Keratinocyte (primary cell): ENCODE measurements at regions not wholly inside any gene's neighbourhood (a gene's known extent, or its start where the extent isn't known, plus 50 kb on each side); places are given as distances from the start of the nearest gene placed in this dataset.

Experiments used
- DNase-seq: peaks from one replicate; pipeline ENCODE4 v3.0.0-alpha.2; 2011; ENCODE audit warnings: low read depth, missing footprints, low spot score
- FAIRE-seq: peaks from 2 replicates; lab custom pipeline; 2011; peaks lifted over from hg19 to GRCh38; lab: Jason Lieb, UNC
- H2AFZ ChIP-seq: 2 replicates; pipeline ENCODE4 v1.6.0; 2012; ENCODE audit warnings: low read length, control low read depth, inconsistent platforms; ENCODE audit not compliant: control insufficient read depth
- H3K27ac ChIP-seq: 2 replicates; pipeline ENCODE4 v1.5.1; 2011; ENCODE audit warnings: low read length; ENCODE audit not compliant: control insufficient read depth, insufficient read depth
- H3K27me3 ChIP-seq: 3 replicates; pipeline ENCODE4 v1.6.0; 2011; ENCODE audit warnings: low read length; ENCODE audit not compliant: control insufficient read depth, insufficient read depth; ENCODE audit errors: extremely low read depth
- H3K36me3 ChIP-seq, 2 experiments: 2 replicates in 1 of 2; 3 replicates in 1 of 2; pipeline ENCODE4 v1.5.1; 2011; ENCODE audit warnings: low read length in 2 of 2, mild to moderate bottlenecking in 1 of 2; ENCODE audit not compliant: control insufficient read depth in 2 of 2, insufficient read depth in 2 of 2; ENCODE audit errors: extremely low read depth in 1 of 2
- H3K4me1 ChIP-seq: 3 replicates; pipeline ENCODE4 v1.5.1; 2011; ENCODE audit warnings: low read length; ENCODE audit not compliant: control insufficient read depth, insufficient read depth; ENCODE audit errors: extremely low read depth
- H3K4me2 ChIP-seq: 3 replicates; pipeline ENCODE4 v1.6.0; 2011; ENCODE audit warnings: low read depth, low read length; ENCODE audit not compliant: control insufficient read depth, insufficient read depth; ENCODE audit errors: extremely low read depth
- H3K4me3 ChIP-seq, 3 experiments: fragments of 200-600 bp in 1 of 3; sonication (generic) in 1 of 3; 2 replicates in 2 of 3; 3 replicates in 1 of 3; pipeline ENCODE4 v1.5.1; 2011 to 2016; ENCODE audit warnings: low read length in 3 of 3, mild to moderate bottlenecking in 3 of 3, control low read depth in 2 of 3, inconsistent platforms in 1 of 3, low read depth in 1 of 3, mixed read lengths in 1 of 3, mixed run types in 1 of 3, moderate library complexity in 1 of 3; ENCODE audit not compliant: control insufficient read depth in 2 of 3, insufficient read depth in 2 of 3; ENCODE audit errors: extremely low read depth in 1 of 3
- H3K79me2 ChIP-seq: 2 replicates; pipeline ENCODE4 v1.6.0; 2012; ENCODE audit warnings: low read length; ENCODE audit not compliant: control insufficient read depth, insufficient read depth
- H3K9ac ChIP-seq: 3 replicates; pipeline ENCODE4 v1.6.0; 2011; ENCODE audit warnings: low read length; ENCODE audit not compliant: control insufficient read depth, insufficient read depth; ENCODE audit errors: extremely low read depth
- H3K9me1 ChIP-seq: 3 replicates; pipeline ENCODE4 v1.6.0; 2011; ENCODE audit warnings: low read length; ENCODE audit not compliant: control insufficient read depth, insufficient read depth; ENCODE audit errors: extremely low read depth
- H3K9me3 ChIP-seq: 2 replicates; pipeline ENCODE4 v1.5.1; 2012; ENCODE audit warnings: low read depth, low read length; ENCODE audit not compliant: control insufficient read depth
- H4K20me1 ChIP-seq: 3 replicates; pipeline ENCODE4 v1.6.0; 2011; ENCODE audit warnings: low read length; ENCODE audit not compliant: control insufficient read depth, insufficient read depth; ENCODE audit errors: extremely low read depth
- CTCF ChIP-seq, 3 experiments: IDR thresholded peaks in 1 of 3; conservative IDR thresholded peaks in 1 of 3; optimal IDR thresholded peaks in 1 of 3; 2 replicates in 2 of 3; 3 replicates in 1 of 3; pipeline versions ENCODE3 to v1.5.1; 2011; ENCODE audit warnings: low read length in 3 of 3, mild to moderate bottlenecking in 3 of 3, moderate library complexity in 2 of 3, control low read depth in 1 of 3, inconsistent platforms in 1 of 3; ENCODE audit not compliant: insufficient read depth in 2 of 3; ENCODE audit errors: extremely low read depth in 1 of 3
- EZH2 ChIP-seq: IDR thresholded peaks from one replicate; pipeline ENCODE4 v1.6.1; 2012; ENCODE audit warnings: inconsistent platforms, mild to moderate bottlenecking, low read length, moderate library complexity
- dilution Hi-C: fragments of 300-500 bp; cut with MboI; formaldehyde crosslinking; loops from one replicate; pipeline ENCODE4 v1.7.0; 2020; ENCODE audit warnings: low sequenced_read_pairs; ENCODE audit not compliant: extremely low pct_ligation_motif_present

- TF ChIP-seq CTCF (optimal IDR thresholded peaks at IDR 0.05 in 1 of 3, IDR thresholded peaks at IDR 0.05 in 1 of 3, conservative IDR thresholded peaks at IDR 0.05 in 1 of 3; ENCODE audit: extremely low read depth in 1 of 3, insufficient read depth in 2 of 3, low read length in 3 of 3) = no peak
- no peak for TF ChIP-seq EZH2
- Histone ChIP-seq H3K9me3 (no peaks in the 10 kb centered on the region), H3K4me1 (no peaks in the 10 kb centered on the region), H3K27ac (no peak overlapping the region), H3K9ac (no peak overlapping the region), H3K4me3 (no peak overlapping the region), H3K27me3 (no peaks in the 10 kb centered on the region), H3K4me2 (no peak overlapping the region), H3K79me2 (no peaks in the 10 kb centered on the region), H3K9me1 (no peaks in the 10 kb centered on the region), H3K36me3 (no peaks in the 10 kb centered on the region), H2AFZ (no peak overlapping the region), H4K20me1 (no peaks in the 10 kb centered on the region)
- DNase-seq (no peak), FAIRE-seq (no peak)
- dilution Hi-C loops = no loop called here
Measured at GRCh38 chr10:78461333-78461732, 427.7 kb downstream of the RPS24 start.

- no peak for DNase-seq
- no peak overlapping the region for H3K4me2 ChIP-seq
- no peaks in the 10 kb centered on the region for H3K4me1 ChIP-seq
- no peak for FAIRE-seq
- dilution Hi-C loops = no loop called here
- no peak overlapping the region for H3K27ac ChIP-seq
- H3K36me3 ChIP-seq = no peaks in the 10 kb centered on the region
- no peaks in the 10 kb centered on the region for H3K9me1 ChIP-seq
- no peaks in the 10 kb centered on the region for H3K9me3 ChIP-seq
- H3K9ac ChIP-seq = no peak overlapping the region
- H2AFZ ChIP-seq = no peak overlapping the region
- TF ChIP-seq EZH2 (no peak), CTCF (optimal IDR thresholded peaks at IDR 0.05 in 1 of 3, IDR thresholded peaks at IDR 0.05 in 1 of 3, conservative IDR thresholded peaks at IDR 0.05 in 1 of 3; ENCODE audit: extremely low read depth in 1 of 3, insufficient read depth in 2 of 3, low read length in 3 of 3) (no peak)
- H3K4me3 ChIP-seq = no peak overlapping the region
- H4K20me1 ChIP-seq = no peaks in the 10 kb centered on the region
- H3K79me2 ChIP-seq = no peaks in the 10 kb centered on the region
- H3K27me3 ChIP-seq = no peaks in the 10 kb centered on the region
Measured at GRCh38 chr10:78462176-78462575, 428.5 kb downstream of the RPS24 start.
